NCI-H2107 treated with DMSO at 0.1 percent for 48 hours (cell line): ENCODE measurements at regions not wholly inside any gene's neighbourhood (a gene's known extent, or its start where the extent isn't known, plus 50 kb on each side); places are given as distances from the start of the nearest gene placed in this dataset.

ENCODE experiments used
- DNase-seq: peaks from one replicate; lab custom pipeline; 2025; ENCODE audit not compliant: unreplicated experiment; lab: John Stamatoyannopoulos, UW

DNA sequence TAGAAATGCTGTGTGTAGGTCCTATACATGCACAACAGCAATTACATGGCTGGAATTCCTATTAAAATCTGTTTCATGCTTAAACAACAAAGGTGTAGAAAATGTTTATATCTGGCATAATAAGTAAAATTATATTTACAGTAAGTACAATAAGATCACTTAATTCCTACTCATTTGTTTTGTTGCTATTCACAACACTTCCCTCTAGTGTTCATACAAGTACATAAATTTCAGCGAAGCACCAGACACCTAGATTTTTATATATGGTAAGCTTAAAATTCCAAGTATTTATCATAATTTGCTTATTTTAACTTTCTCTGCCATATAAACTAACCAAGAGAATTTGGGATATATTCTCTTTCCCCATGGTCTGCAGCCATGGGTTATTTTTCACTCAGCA is 51.8 kb upstream of the ANK3 start:
- no peak for DNase-seq

DNA sequence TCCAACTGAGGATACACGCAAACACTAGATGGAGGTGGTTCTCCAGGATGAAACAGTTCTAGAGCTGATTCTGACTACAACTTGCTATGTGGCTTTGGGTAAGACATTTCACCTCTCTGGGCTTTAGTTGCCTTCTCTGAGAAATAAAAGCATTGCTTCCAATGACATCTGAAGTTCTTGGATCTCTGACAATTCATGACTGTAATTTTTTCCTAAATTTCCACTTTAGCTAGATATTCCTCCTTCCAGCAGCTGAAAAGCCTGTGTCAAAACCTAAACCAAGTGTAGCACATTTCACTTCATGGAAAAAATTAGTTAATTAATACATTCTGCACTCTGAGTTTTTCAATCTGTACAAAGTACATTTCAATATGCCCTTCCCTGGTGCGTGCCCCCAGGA is 50.0 kb upstream of the ANK3 start:
- no peak for DNase-seq
